ENCODE measurements at regions not wholly inside any gene's neighbourhood (a gene's known extent, or its start where the extent isn't known, plus 50 kb on each side); places are given as distances from the start of the nearest gene placed in this dataset.

DNA sequence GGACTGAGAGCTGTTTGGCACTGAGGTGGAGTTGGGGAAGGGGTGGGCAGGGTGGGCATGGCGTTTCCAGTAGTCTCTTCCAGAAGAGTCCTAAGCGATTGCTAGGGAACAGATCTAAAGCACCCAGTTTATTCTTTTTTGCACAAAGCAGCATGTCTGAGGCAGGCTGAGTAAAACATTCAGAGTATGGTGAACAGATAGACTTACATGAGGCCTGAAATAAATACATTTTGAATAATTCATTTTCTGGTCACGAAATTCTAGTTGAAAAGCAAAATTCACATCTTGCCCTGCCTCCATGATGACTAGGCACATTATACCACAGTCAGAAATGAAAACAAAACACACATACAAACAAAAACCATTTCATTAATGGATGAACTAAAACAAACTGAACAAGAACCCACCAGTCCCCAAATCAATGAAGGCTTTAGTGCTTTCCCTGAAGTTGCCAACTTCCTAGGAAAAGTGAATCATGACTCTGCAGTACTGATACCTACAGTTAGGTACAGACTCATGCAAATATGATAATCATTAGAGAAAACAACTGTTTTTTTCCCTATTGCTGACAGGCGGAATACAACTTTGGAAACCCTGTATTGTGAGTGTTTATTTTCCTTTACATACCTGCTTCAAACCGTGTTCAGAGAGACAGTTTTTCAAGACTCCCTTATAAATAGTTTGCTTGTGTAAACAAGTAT is 702.9 kb upstream of the POU3F2 start:
- TF ChIP-seq POLR2AphosphoS5 (IDR thresholded peaks at IDR 0.05; ENCODE audit: low read depth, low read length) (no peak), SPI1 (IDR thresholded peaks at IDR 0.05; ENCODE audit: low read depth, low read length) (no peak), POU2F2 (IDR thresholded peaks at IDR 0.05; ENCODE audit: low read depth, low read length) (no peak), POLR2A (IDR thresholded peaks at IDR 0.05; ENCODE audit: low read depth, low read length) (no peak), PAX5 (IDR thresholded peaks at IDR 0.05; ENCODE audit: insufficient read depth, low read length, severe bottlenecking) (no peak), TAF1 (IDR thresholded peaks at IDR 0.05; ENCODE audit: low read depth, low read length) (no peak)
- FAIRE-seq (no peak), DNase-seq (ENCODE audit: insufficient read length, low spot score) (no peak)

DNA sequence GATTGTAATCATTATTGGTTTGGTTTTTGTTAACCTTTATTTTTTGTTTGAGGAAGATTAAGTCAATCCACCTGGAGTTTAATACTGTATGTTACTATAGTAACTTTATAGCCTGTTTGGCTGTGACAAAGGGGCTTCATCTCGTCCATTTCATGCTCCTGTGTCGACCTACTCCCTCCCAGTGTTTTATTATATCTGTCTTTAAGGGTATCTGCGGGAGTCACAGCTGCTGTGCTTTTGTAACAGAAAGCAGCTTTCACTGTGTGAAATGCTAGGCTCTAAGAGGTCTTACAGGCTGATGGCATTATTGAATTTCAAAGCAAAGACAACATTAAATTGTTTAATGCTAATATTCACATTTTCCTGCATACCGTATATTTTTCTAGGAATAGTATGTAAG is 698.0 kb upstream of the POU3F2 start:
- TF ChIP-seq TAF1 (IDR thresholded peaks at IDR 0.05; ENCODE audit: low read depth, low read length) (no peak), PAX5 (IDR thresholded peaks at IDR 0.05; ENCODE audit: insufficient read depth, low read length, severe bottlenecking) (no peak), POU2F2 (IDR thresholded peaks at IDR 0.05; ENCODE audit: low read depth, low read length) (no peak), POLR2A (IDR thresholded peaks at IDR 0.05; ENCODE audit: low read depth, low read length) (no peak), POLR2AphosphoS5 (IDR thresholded peaks at IDR 0.05; ENCODE audit: low read depth, low read length) (no peak), SPI1 (IDR thresholded peaks at IDR 0.05; ENCODE audit: low read depth, low read length) (no peak)
- DNase-seq (ENCODE audit: insufficient read length, low spot score) (no peak), FAIRE-seq (no peak)

DNA sequence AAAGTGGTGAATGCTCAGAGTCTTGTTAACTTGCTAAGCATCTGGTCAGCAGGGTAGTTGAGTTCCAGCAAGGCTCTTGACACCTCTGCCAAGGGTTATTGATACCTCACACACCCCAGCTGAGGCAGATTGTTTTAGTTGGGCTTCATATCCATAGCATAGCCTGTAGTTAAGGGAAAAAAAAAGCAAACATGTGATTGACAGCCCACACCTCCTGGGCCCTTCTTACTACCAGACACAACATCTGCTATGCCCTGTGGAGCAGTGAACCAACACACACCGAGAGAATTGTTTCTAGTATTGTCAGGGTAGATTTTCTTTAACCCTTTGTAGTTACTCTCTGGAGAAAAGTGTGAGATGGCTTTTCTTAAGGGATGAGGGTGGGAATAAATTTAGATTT is 697.0 kb upstream of the POU3F2 start:
- TF ChIP-seq POLR2A (IDR thresholded peaks at IDR 0.05; ENCODE audit: low read depth, low read length) (no peak), PAX5 (IDR thresholded peaks at IDR 0.05; ENCODE audit: insufficient read depth, low read length, severe bottlenecking) (no peak)
- DNase-seq (ENCODE audit: insufficient read length, low spot score) (no peak), FAIRE-seq (no peak)

DNA sequence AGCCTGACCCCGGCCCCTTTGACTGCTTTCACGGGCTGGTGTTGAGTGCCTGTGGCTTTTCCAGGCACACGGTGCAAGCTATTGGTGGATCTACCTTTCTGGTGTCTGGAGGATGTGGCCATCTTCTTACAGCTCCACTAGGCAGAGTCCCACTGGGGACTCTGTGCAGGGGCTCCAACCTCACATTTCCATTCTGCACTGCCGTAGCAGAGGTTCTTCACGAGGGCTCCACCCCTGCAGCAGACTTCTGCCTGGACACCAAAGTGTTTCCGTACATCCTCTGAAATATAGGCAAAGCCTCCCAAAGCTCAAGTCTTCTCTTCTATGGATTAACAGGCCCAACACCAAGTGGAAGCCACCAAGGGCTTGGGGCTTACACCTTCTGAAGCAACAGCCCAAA is 691.5 kb upstream of the POU3F2 start:
- no peak for DNase-seq (ENCODE audit: insufficient read length, low spot score)
- TF ChIP-seq POLR2AphosphoS5 (IDR thresholded peaks at IDR 0.05; ENCODE audit: low read depth, low read length) (no peak), POLR2A (IDR thresholded peaks at IDR 0.05; ENCODE audit: low read depth, low read length) (no peak), POU2F2 (IDR thresholded peaks at IDR 0.05; ENCODE audit: low read depth, low read length) (no peak), PAX5 (IDR thresholded peaks at IDR 0.05; ENCODE audit: insufficient read depth, low read length, severe bottlenecking) (no peak), TAF1 (IDR thresholded peaks at IDR 0.05; ENCODE audit: low read depth, low read length) (no peak), SPI1 (IDR thresholded peaks at IDR 0.05; ENCODE audit: low read depth, low read length) (no peak)
- FAIRE-seq: no peak

DNA sequence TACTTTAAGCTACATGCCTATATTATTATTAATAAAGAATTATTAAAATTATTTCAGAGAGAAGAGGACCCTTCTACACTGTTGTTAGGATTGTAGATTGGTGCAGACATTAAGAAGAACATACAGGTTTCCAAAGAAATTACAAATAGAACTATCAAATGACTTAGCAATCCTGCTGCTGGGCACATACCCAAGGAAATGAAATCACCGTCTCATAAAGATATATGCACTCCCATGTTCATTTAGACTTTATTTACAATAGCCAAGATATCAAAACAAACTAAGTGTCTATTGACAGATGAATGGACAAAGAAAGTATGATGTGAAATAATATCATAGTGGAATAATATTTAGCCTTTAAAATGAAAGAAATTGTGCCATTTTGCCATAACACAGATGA is 687.7 kb upstream of the POU3F2 start:
- no peak for TF ChIP-seq POLR2A (IDR thresholded peaks at IDR 0.05; ENCODE audit: low read depth, low read length)
- TF ChIP-seq POU2F2 (IDR thresholded peaks at IDR 0.05; ENCODE audit: low read depth, low read length): no peak
- TF ChIP-seq PAX5 (IDR thresholded peaks at IDR 0.05; ENCODE audit: insufficient read depth, low read length, severe bottlenecking): no peak
- no peak for TF ChIP-seq POLR2AphosphoS5 (IDR thresholded peaks at IDR 0.05; ENCODE audit: low read depth, low read length)
- TF ChIP-seq SPI1 (IDR thresholded peaks at IDR 0.05; ENCODE audit: low read depth, low read length): no peak
- TF ChIP-seq TAF1 (IDR thresholded peaks at IDR 0.05; ENCODE audit: low read depth, low read length): no peak

DNA sequence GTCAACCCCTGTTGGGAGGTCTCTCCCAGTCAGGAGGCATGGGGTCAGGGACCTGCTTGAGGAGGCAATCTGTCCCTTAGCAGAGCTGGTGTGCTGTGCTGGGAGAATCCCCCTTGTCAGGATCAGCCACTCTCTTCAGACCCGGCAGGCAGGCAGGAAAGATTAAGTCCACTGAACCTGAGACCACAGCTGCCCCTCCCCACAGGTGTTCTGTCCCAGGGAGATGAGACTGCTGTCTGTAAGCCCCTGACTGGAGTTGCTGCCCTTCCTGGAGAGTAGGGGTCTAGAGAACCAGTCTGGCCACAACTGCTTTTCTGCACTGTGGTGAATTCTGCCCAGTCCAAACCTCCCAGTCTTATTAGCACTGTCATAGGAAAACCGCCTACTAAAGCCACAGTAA is 677.8 kb upstream of the POU3F2 start:
- TF ChIP-seq POU2F2 (IDR thresholded peaks at IDR 0.05; ENCODE audit: low read depth, low read length) (no peak), POLR2AphosphoS5 (IDR thresholded peaks at IDR 0.05; ENCODE audit: low read depth, low read length) (no peak), PAX5 (IDR thresholded peaks at IDR 0.05; ENCODE audit: insufficient read depth, low read length, severe bottlenecking) (no peak), POLR2A (IDR thresholded peaks at IDR 0.05; ENCODE audit: low read depth, low read length) (no peak), TAF1 (IDR thresholded peaks at IDR 0.05; ENCODE audit: low read depth, low read length) (no peak), SPI1 (IDR thresholded peaks at IDR 0.05; ENCODE audit: low read depth, low read length) (no peak)
- no peak for FAIRE-seq
- no peak for DNase-seq (ENCODE audit: insufficient read length, low spot score)

More for the DNA sequence above, 687.7 kb upstream of the POU3F2 start:
- DNase-seq (ENCODE audit: insufficient read length, low spot score): no peak
- FAIRE-seq: no peak

DNA sequence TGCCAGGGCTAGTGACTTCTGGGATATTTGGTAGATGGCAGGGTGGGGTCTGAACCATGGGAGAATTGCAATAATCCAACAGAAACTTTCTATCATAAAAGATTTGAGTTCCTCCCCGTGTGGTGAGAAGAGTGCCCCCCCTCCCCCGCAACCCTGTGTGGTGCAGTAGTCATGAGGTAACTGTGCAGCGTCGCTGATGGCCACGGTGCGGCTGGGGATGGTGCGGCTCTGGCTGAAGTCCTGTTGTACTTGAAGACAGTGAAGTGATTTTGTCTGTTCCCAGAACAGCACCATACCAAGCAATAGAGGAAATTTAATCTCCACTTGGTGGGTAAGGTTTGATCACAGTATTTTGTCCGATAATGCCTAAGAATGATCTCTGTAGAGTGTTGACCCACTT is 654.8 kb upstream of the POU3F2 start:
- FAIRE-seq (no peak), DNase-seq (ENCODE audit: insufficient read length, low spot score) (no peak)
- TF ChIP-seq TAF1 (IDR thresholded peaks at IDR 0.05; ENCODE audit: low read depth, low read length) (no peak), SPI1 (IDR thresholded peaks at IDR 0.05; ENCODE audit: low read depth, low read length) (no peak), PAX5 (IDR thresholded peaks at IDR 0.05; ENCODE audit: insufficient read depth, low read length, severe bottlenecking) (no peak), POU2F2 (IDR thresholded peaks at IDR 0.05; ENCODE audit: low read depth, low read length) (no peak), POLR2AphosphoS5 (IDR thresholded peaks at IDR 0.05; ENCODE audit: low read depth, low read length) (no peak)

DNA sequence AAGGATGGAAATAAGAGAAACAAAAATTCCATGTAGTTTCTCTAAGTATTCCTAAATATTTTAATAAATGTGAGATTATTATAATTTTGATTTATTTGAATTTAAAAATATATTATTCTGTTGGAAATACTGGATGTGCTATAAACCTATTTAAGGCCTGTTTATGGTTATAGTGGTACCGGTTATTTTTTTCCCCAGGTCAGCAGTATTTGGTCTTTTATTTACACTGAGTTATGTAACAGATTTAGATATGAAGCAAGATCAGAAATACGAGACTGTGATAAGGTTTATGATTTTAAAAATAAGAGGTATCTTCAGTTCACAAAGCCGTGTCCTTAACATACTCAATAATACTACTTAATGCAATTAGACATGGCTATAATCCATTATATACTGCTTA is 634.3 kb upstream of the POU3F2 start:
- no peak for TF ChIP-seq POLR2AphosphoS5 (IDR thresholded peaks at IDR 0.05; ENCODE audit: low read depth, low read length)
- no peak for TF ChIP-seq PAX5 (IDR thresholded peaks at IDR 0.05; ENCODE audit: insufficient read depth, low read length, severe bottlenecking)
- TF ChIP-seq POU2F2 (IDR thresholded peaks at IDR 0.05; ENCODE audit: low read depth, low read length): no peak
- no peak for TF ChIP-seq POLR2A (IDR thresholded peaks at IDR 0.05; ENCODE audit: low read depth, low read length)
- TF ChIP-seq SPI1 (IDR thresholded peaks at IDR 0.05; ENCODE audit: low read depth, low read length): no peak
- TF ChIP-seq TAF1 (IDR thresholded peaks at IDR 0.05; ENCODE audit: low read depth, low read length): no peak
- FAIRE-seq (no peak), DNase-seq (ENCODE audit: insufficient read length, low spot score) (no peak)

DNA sequence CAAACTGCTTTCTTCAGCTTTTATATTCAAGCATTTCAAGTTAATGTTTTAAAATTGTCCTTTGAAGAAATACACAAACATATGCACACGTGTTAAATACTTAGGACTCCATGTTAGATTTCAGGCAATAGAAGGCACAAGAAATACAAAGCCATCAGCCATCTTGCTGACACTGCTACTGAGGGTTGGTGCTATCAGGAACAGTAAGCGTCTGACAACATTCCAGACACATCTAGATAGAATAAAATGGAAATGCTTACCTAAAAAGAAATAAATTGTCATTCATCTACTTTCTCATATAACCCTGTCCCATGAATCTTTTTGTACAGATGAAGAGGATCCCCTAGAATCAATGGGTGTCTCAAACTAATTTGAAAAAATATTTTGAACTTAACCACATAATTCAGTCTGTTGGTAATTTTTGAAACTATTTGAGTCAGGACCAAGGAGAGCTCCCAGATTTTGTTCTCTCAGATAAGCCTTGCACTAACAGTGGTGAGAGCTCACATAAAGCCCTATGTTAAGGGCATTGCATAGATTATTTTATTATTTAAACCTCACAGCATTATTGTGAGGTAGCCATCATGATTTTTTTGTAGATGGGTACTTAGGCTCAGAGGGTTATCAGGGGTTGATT is 631.1 kb upstream of the POU3F2 start:
- FAIRE-seq: no peak
- no peak for TF ChIP-seq TAF1 (IDR thresholded peaks at IDR 0.05; ENCODE audit: low read depth, low read length)
- TF ChIP-seq PAX5 (IDR thresholded peaks at IDR 0.05; ENCODE audit: insufficient read depth, low read length, severe bottlenecking): no peak
- TF ChIP-seq POLR2AphosphoS5 (IDR thresholded peaks at IDR 0.05; ENCODE audit: low read depth, low read length): no peak
- no peak for TF ChIP-seq POU2F2 (IDR thresholded peaks at IDR 0.05; ENCODE audit: low read depth, low read length)
- TF ChIP-seq POLR2A (IDR thresholded peaks at IDR 0.05; ENCODE audit: low read depth, low read length): no peak
- TF ChIP-seq SPI1 (IDR thresholded peaks at IDR 0.05; ENCODE audit: low read depth, low read length): no peak
- no peak for DNase-seq (ENCODE audit: insufficient read length, low spot score)
